ENCODE measurements at regions not wholly inside any gene's neighbourhood (a gene's known extent, or its start where the extent isn't known, plus 50 kb on each side); places are given as distances from the start of the nearest gene placed in this dataset.

DNA sequence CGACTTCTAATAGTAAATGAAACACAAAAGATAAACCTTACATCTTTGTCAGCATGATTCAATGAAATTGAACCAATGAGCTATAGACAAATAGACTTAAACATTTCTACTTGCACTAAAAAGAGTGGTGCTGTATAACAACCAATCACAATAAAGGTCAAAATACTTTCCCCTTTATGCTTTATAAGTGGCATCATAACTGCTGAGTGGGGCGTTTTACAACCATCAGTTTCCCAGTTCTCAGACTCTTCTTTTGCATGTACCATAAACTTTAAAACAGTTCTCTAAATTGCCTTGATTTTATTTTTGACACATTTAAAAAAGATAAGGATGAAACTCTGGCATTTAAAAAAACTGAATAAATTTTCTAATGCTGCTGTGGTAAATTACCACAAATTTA lies 356.2 kb downstream of the NNT start:
- no peak overlapping the region for H2AK5ac ChIP-seq (ENCODE audit: low read length)
- no peak overlapping the region for H3K56ac ChIP-seq (ENCODE audit: low read length)
- H3K4me3 ChIP-seq (ENCODE audit: low read length) = no peak overlapping the region
- no peaks in the 10 kb centered on the region for H3K79me2 ChIP-seq (ENCODE audit: control insufficient read depth, insufficient read depth, low read length)
- no peak overlapping the region for H3K4me2 ChIP-seq (ENCODE audit: low read length)
- H3K9ac ChIP-seq (ENCODE audit: low read length) = no peak overlapping the region
- no peaks in the 10 kb centered on the region for H3K79me1 ChIP-seq (ENCODE audit: low read length)
- H3K27me3 ChIP-seq (ENCODE audit: insufficient read depth, low read length, poor library complexity) = no peaks in the 10 kb centered on the region
- no peak overlapping the region for H3K4ac ChIP-seq (ENCODE audit: low read depth, low read length)
- no peak overlapping the region for H4K5ac ChIP-seq (ENCODE audit: low read length)
- H2BK5ac ChIP-seq (ENCODE audit: low read length) = no peak overlapping the region
- no peaks in the 10 kb centered on the region for H3K4me1 ChIP-seq (ENCODE audit: control insufficient read depth, low read depth, low read length)
- H3K27ac ChIP-seq (ENCODE audit: low read depth, low read length) = no peak overlapping the region
- no peaks in the 10 kb centered on the region for H3K36me3 ChIP-seq (ENCODE audit: control insufficient read depth, insufficient read depth, low read length)
- no CpG with 5 or more reads among the region's 2 CpGs for WGBS (ENCODE audit: extremely low coverage, insufficient coverage, low lambda C conversion rate)
- no peak overlapping the region for H2BK15ac ChIP-seq (replicated peaks; ENCODE audit: low read depth)
- DNase-seq = no peak
- H3K18ac ChIP-seq (ENCODE audit: low read length) = no peak overlapping the region
- H2BK120ac ChIP-seq (ENCODE audit: low read depth, low read length) = no peak overlapping the region
- H4K8ac ChIP-seq (ENCODE audit: low read depth, low read length) = no peak overlapping the region
- H3K23ac ChIP-seq (ENCODE audit: low read length) = no peak overlapping the region

DNA sequence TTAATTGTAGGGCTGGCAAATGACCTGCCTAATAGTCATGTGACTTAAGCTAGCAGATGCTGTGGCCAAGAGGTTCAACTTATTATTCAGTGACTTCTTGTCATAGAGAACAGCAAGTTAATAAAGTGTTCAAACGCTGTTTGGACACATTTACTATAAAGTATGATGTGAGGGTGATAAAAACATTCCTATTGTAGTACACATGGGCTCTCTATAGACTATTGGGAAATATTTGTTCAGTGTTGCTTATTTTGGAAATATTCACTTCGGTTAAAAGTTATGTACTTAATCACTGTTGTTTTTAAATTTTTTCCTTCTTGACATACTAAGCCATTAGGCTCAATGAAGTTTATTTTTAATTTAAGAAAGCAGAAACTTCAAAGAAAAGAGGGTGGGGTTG lies 345.0 kb downstream of the NNT start:
- WGBS (ENCODE audit: extremely low coverage, insufficient coverage, low lambda C conversion rate) = no CpG with 5 or more reads among the region's 2 CpGs

DNA sequence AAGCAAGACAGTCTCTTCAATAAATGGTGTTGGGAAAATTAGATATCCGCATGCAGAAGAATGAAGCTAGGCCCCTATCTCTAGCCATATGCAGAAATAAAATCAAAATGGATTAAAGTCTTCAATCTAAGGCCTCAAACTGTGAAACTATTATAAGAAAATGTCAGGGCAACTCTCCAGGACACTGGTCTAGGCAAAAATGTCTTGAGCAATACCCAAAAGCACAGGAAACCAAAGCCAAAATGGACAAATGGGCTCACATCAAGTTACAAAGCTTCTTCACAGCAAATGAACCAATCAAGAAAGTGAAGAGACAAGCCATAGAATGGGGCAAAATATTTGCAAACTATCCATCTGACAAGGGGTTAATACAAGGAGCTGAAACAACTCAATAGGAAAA lies 338.8 kb downstream of the NNT start:
- Histone ChIP-seq H4K5ac (ENCODE audit: low read length) (no peak overlapping the region), H2BK120ac (ENCODE audit: low read depth, low read length) (no peak overlapping the region), H3K23ac (ENCODE audit: low read length) (no peak overlapping the region), H2BK15ac (replicated peaks; ENCODE audit: low read depth) (no peak overlapping the region), H3K27ac (ENCODE audit: low read depth, low read length) (no peak overlapping the region), H3K4me2 (ENCODE audit: low read length) (no peak overlapping the region), H4K8ac (ENCODE audit: low read depth, low read length) (no peak overlapping the region), H2BK5ac (ENCODE audit: low read length) (no peak overlapping the region), H2AK5ac (ENCODE audit: low read length) (no peak overlapping the region), H3K36me3 (ENCODE audit: control insufficient read depth, insufficient read depth, low read length) (no peaks in the 10 kb centered on the region), H3K18ac (ENCODE audit: low read length) (no peak overlapping the region), H3K4me1 (ENCODE audit: control insufficient read depth, low read depth, low read length) (no peaks in the 10 kb centered on the region), H3K79me2 (ENCODE audit: control insufficient read depth, insufficient read depth, low read length) (no peaks in the 10 kb centered on the region), H3K56ac (ENCODE audit: low read length) (no peak overlapping the region), H3K4me3 (ENCODE audit: low read length) (no peak overlapping the region), H3K79me1 (ENCODE audit: low read length) (no peaks in the 10 kb centered on the region), H3K9ac (ENCODE audit: low read length) (no peak overlapping the region), H3K27me3 (ENCODE audit: insufficient read depth, low read length, poor library complexity) (no peaks in the 10 kb centered on the region), H3K4ac (ENCODE audit: low read depth, low read length) (no peak overlapping the region)
- no CpG with 5 or more reads among the region's 1 CpG for WGBS (ENCODE audit: extremely low coverage, insufficient coverage, low lambda C conversion rate)
- DNase-seq = no peak

More for the DNA sequence above, 345.0 kb downstream of the NNT start:
- Histone ChIP-seq H2AK5ac (ENCODE audit: low read length) (no peak overlapping the region), H3K27me3 (ENCODE audit: insufficient read depth, low read length, poor library complexity) (no peaks in the 10 kb centered on the region), H3K4ac (ENCODE audit: low read depth, low read length) (no peak overlapping the region), H2BK120ac (ENCODE audit: low read depth, low read length) (no peak overlapping the region), H4K5ac (ENCODE audit: low read length) (no peak overlapping the region), H2BK15ac (replicated peaks; ENCODE audit: low read depth) (no peak overlapping the region), H3K79me1 (ENCODE audit: low read length) (no peaks in the 10 kb centered on the region), H2BK5ac (ENCODE audit: low read length) (no peak overlapping the region), H3K18ac (ENCODE audit: low read length) (no peak overlapping the region), H3K23ac (ENCODE audit: low read length) (no peak overlapping the region), H3K79me2 (ENCODE audit: control insufficient read depth, insufficient read depth, low read length) (no peaks in the 10 kb centered on the region), H4K8ac (ENCODE audit: low read depth, low read length) (no peak overlapping the region), H3K27ac (ENCODE audit: low read depth, low read length) (no peak overlapping the region), H3K4me1 (ENCODE audit: control insufficient read depth, low read depth, low read length) (no peaks in the 10 kb centered on the region), H3K56ac (ENCODE audit: low read length) (no peak overlapping the region), H3K4me2 (ENCODE audit: low read length) (no peak overlapping the region), H3K36me3 (ENCODE audit: control insufficient read depth, insufficient read depth, low read length) (no peaks in the 10 kb centered on the region), H3K4me3 (ENCODE audit: low read length) (no peak overlapping the region), H3K9ac (ENCODE audit: low read length) (no peak overlapping the region)
- no peak for DNase-seq

DNA sequence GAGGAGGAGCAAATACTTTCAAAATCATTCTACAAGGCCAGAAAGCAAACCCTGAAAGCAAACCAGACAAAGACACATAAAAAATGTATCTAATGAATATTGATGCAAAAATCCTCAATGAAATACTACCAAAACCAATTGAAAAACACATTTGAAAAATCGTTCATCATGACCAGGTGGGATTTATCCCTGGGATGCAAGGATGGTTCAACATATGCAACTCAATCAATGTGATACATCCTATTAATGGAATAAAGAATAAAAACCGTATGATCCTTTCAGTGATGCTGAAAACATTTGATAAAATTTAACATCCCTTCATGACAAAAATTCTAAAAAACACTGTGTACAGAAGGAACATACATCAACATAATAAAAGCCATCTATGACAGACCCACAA lies 337.6 kb downstream of the NNT start:
- H3K79me2 ChIP-seq (ENCODE audit: control insufficient read depth, insufficient read depth, low read length) = no peaks in the 10 kb centered on the region
- no peak overlapping the region for H3K18ac ChIP-seq (ENCODE audit: low read length)
- H3K23ac ChIP-seq (ENCODE audit: low read length) = no peak overlapping the region
- H3K4me3 ChIP-seq (ENCODE audit: low read length) = no peak overlapping the region
- H2BK15ac ChIP-seq (replicated peaks; ENCODE audit: low read depth) = no peak overlapping the region
- no peak for DNase-seq
- H3K27me3 ChIP-seq (ENCODE audit: insufficient read depth, low read length, poor library complexity) = no peaks in the 10 kb centered on the region
- no peak overlapping the region for H4K5ac ChIP-seq (ENCODE audit: low read length)
- no peak overlapping the region for H3K9ac ChIP-seq (ENCODE audit: low read length)
- no peak overlapping the region for H3K27ac ChIP-seq (ENCODE audit: low read depth, low read length)
- H3K4me2 ChIP-seq (ENCODE audit: low read length) = no peak overlapping the region
- no peak overlapping the region for H4K8ac ChIP-seq (ENCODE audit: low read depth, low read length)
- no peak overlapping the region for H2BK5ac ChIP-seq (ENCODE audit: low read length)
- WGBS (ENCODE audit: extremely low coverage, insufficient coverage, low lambda C conversion rate) = no CpG with 5 or more reads among the region's 2 CpGs
- no peak overlapping the region for H2BK120ac ChIP-seq (ENCODE audit: low read depth, low read length)
- no peak overlapping the region for H2AK5ac ChIP-seq (ENCODE audit: low read length)
- no peak overlapping the region for H3K56ac ChIP-seq (ENCODE audit: low read length)
- no peaks in the 10 kb centered on the region for H3K36me3 ChIP-seq (ENCODE audit: control insufficient read depth, insufficient read depth, low read length)
- no peaks in the 10 kb centered on the region for H3K4me1 ChIP-seq (ENCODE audit: control insufficient read depth, low read depth, low read length)
- no peaks in the 10 kb centered on the region for H3K79me1 ChIP-seq (ENCODE audit: low read length)
- H3K4ac ChIP-seq (ENCODE audit: low read depth, low read length) = no peak overlapping the region

DNA sequence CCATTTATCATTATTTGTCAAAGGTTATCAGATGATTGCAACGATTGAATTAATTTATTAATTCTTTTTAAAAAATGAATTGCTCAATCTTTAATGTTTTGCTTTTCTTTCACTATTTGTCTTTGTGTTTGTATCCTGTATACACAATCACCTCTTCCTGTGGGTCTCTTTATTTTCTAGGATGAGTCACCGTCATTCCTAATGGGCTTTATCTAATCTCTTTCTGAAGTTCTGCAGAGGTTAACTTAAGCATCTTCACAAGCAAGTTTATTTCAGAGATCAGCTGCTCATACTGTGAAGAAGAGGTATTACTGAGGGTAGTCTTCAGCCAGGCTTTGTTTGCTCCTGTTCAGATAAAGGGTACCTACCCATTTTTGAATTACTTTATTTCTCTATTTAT lies 323.9 kb downstream of the NNT start:
- H2BK120ac ChIP-seq (ENCODE audit: low read depth, low read length) = no peak overlapping the region
- H3K9ac ChIP-seq (ENCODE audit: low read length) = no peak overlapping the region
- no peak overlapping the region for H3K23ac ChIP-seq (ENCODE audit: low read length)
- H3K27ac ChIP-seq (ENCODE audit: low read depth, low read length) = no peak overlapping the region
- H2AK5ac ChIP-seq (ENCODE audit: low read length) = no peak overlapping the region
- no peaks in the 10 kb centered on the region for H3K36me3 ChIP-seq (ENCODE audit: control insufficient read depth, insufficient read depth, low read length)
- 100% methylated on average over 1 of the region's 2 CpGs for WGBS (ENCODE audit: extremely low coverage, insufficient coverage, low lambda C conversion rate)
- no peak overlapping the region for H2BK15ac ChIP-seq (replicated peaks; ENCODE audit: low read depth)
- no peak overlapping the region for H3K4me2 ChIP-seq (ENCODE audit: low read length)
- H2BK5ac ChIP-seq (ENCODE audit: low read length) = no peak overlapping the region
- H4K5ac ChIP-seq (ENCODE audit: low read length) = no peak overlapping the region
- H3K4ac ChIP-seq (ENCODE audit: low read depth, low read length) = no peak overlapping the region
- H3K27me3 ChIP-seq (ENCODE audit: insufficient read depth, low read length, poor library complexity) = no peaks in the 10 kb centered on the region
- no peaks in the 10 kb centered on the region for H3K4me1 ChIP-seq (ENCODE audit: control insufficient read depth, low read depth, low read length)
- no peak overlapping the region for H3K4me3 ChIP-seq (ENCODE audit: low read length)
- peak; percentile 93 for DNase-seq
- no peaks in the 10 kb centered on the region for H3K79me2 ChIP-seq (ENCODE audit: control insufficient read depth, insufficient read depth, low read length)
- H3K56ac ChIP-seq (ENCODE audit: low read length) = no peak overlapping the region
- H3K79me1 ChIP-seq (ENCODE audit: low read length) = no peaks in the 10 kb centered on the region
- no peak overlapping the region for H3K18ac ChIP-seq (ENCODE audit: low read length)
- no peak overlapping the region for H4K8ac ChIP-seq (ENCODE audit: low read depth, low read length)

DNA sequence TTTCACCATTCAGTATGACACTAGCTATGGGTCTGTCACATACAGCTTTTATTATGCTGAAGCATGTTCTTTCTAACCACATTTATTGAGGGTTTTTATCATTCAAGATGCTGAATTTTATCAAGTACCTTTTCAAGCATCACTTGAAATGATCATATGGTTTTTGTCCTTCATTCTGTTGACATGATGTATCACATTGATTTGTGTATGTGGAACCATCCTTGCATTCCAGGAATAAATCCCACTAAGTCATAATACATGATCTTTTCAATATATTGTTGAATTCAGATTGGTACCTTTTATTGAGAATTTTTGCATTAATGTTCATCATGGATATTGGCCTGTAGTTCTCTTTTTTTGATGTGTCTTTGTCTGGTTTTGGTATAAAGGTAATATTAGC lies 317.4 kb downstream of the NNT start:
- Histone ChIP-seq H2BK5ac (ENCODE audit: low read length) (no peak overlapping the region), H3K36me3 (ENCODE audit: control insufficient read depth, insufficient read depth, low read length) (no peaks in the 10 kb centered on the region), H3K4me3 (ENCODE audit: low read length) (no peak overlapping the region)

More for the DNA sequence above, 317.4 kb downstream of the NNT start:
- H3K9ac ChIP-seq (ENCODE audit: low read length) = no peak overlapping the region
- H3K27ac ChIP-seq (ENCODE audit: low read depth, low read length) = no peak overlapping the region
- H2AK5ac ChIP-seq (ENCODE audit: low read length) = no peak overlapping the region
- no peaks in the 10 kb centered on the region for H3K79me2 ChIP-seq (ENCODE audit: control insufficient read depth, insufficient read depth, low read length)
- no peak overlapping the region for H3K4ac ChIP-seq (ENCODE audit: low read depth, low read length)
- H3K27me3 ChIP-seq (ENCODE audit: insufficient read depth, low read length, poor library complexity) = no peaks in the 10 kb centered on the region
- no peak overlapping the region for H3K23ac ChIP-seq (ENCODE audit: low read length)
- H2BK120ac ChIP-seq (ENCODE audit: low read depth, low read length) = no peak overlapping the region
- no peak for DNase-seq
- no peaks in the 10 kb centered on the region for H3K4me1 ChIP-seq (ENCODE audit: control insufficient read depth, low read depth, low read length)
- no peak overlapping the region for H4K8ac ChIP-seq (ENCODE audit: low read depth, low read length)
- no peaks in the 10 kb centered on the region for H3K79me1 ChIP-seq (ENCODE audit: low read length)
- no peak overlapping the region for H2BK15ac ChIP-seq (replicated peaks; ENCODE audit: low read depth)
- H3K56ac ChIP-seq (ENCODE audit: low read length) = no peak overlapping the region
- H3K4me2 ChIP-seq (ENCODE audit: low read length) = no peak overlapping the region
- H4K5ac ChIP-seq (ENCODE audit: low read length) = no peak overlapping the region
- H3K18ac ChIP-seq (ENCODE audit: low read length) = no peak overlapping the region

Data from mesendoderm (in vitro differentiated cells).